Tibial nerve (tissue), 4 donors: ENCODE measurements at regions not wholly inside any gene's neighbourhood (a gene's known extent, or its start where the extent isn't known, plus 50 kb on each side); places are given as distances from the start of the nearest gene placed in this dataset.

Experiments
- CTCF ChIP-seq, 5 experiments: fragments of 200-600 bp in 3 of 5; fragments of 450-650 bp in 2 of 5; sonication (generic) in 3 of 5; IDR thresholded peaks; one replicate each; pipeline ENCODE4 v1.5.1; 2016 to 2019; ENCODE audit warnings: antibody characterized with exemption in 5 of 5, mild to moderate bottlenecking in 3 of 5, moderate library complexity in 2 of 5
- EP300 ChIP-seq, 2 donors: sonication (generic); formaldehyde crosslinking; IDR thresholded peaks; one replicate each; pipeline ENCODE4 v1.6.1; 2017; ENCODE audit warnings: antibody characterized with exemption in 2 of 2, mild to moderate bottlenecking in 1 of 2
- POLR2A ChIP-seq, 2 donors: fragments of 450-650 bp; IDR thresholded peaks; one replicate each; pipeline ENCODE4 v1.6.1; 2017; ENCODE audit warnings: antibody characterized with exemption in 2 of 2, mild to moderate bottlenecking in 2 of 2, moderate library complexity in 2 of 2

- peak; percentile 50 to 67 (median 58) for TF ChIP-seq CTCF (IDR thresholded peaks at IDR 0.05)
- TF ChIP-seq POLR2A (IDR thresholded peaks at IDR 0.05) = no peak
- no peak for TF ChIP-seq EP300 (IDR thresholded peaks at IDR 0.05)
These were observed 256.0 kb downstream of the DCDC2C start for GRCh38 chr2:3959372-3959771.
